Ureter (tissue), 1 donor: ENCODE measurements at regions not wholly inside any gene's neighbourhood (a gene's known extent, or its start where the extent isn't known, plus 50 kb on each side); places are given as distances from the start of the nearest gene placed in this dataset.
A peak's percentile ranks its signal among the peaks of the same experiment; 100 is the strongest.

ENCODE experiments used
- DNase-seq: peaks from one replicate; pipeline ENCODE4 v3.0.0-alpha.2; 2020; ENCODE audit warnings: low spot score
- donor health status: DM: yes; HTN: yes; CAD: no.

- DNase-seq, result no peak
These were observed 215.0 kb upstream of the ZFHX3 start for GRCh38 chr16:73262931-73263330.

GRCh38 chr16:73255031-73255430 lies 207.1 kb upstream of the ZFHX3 start:
- DNase-seq, result no peak

- no peak for DNase-seq
These were observed 206.1 kb upstream of the ZFHX3 start for GRCh38 chr16:73253922-73254480.

- no peak for DNase-seq
These were observed 204.5 kb upstream of the ZFHX3 start for GRCh38 chr16:73252446-73252845.

- no peak for DNase-seq
These were observed 203.7 kb upstream of the ZFHX3 start for GRCh38 chr16:73251608-73252007.

GRCh38 chr16:73248316-73248715 lies 200.4 kb upstream of the ZFHX3 start:
- DNase-seq, result no peak

- no peak for DNase-seq
These were observed 193.0 kb upstream of the ZFHX3 start for GRCh38 chr16:73240920-73241319.

GRCh38 chr16:73237601-73238000 lies 189.7 kb upstream of the ZFHX3 start:
- DNase-seq, result no peak

GRCh38 chr16:73234496-73234895 lies 186.6 kb upstream of the ZFHX3 start:
- DNase-seq, result no peak

GRCh38 chr16:73233846-73234424 lies 186.0 kb upstream of the ZFHX3 start:
- no peak for DNase-seq

GRCh38 chr16:73233329-73233765 lies 185.4 kb upstream of the ZFHX3 start:
- DNase-seq, result no peak

- peak; percentile 45 for DNase-seq
These were observed 184.8 kb upstream of the ZFHX3 start for GRCh38 chr16:73232555-73233328.

GRCh38 chr16:73231944-73232554 lies 184.1 kb upstream of the ZFHX3 start:
- no peak for DNase-seq

GRCh38 chr16:73231379-73231778 lies 183.5 kb upstream of the ZFHX3 start:
- DNase-seq, result no peak

- DNase-seq, result no peak
These were observed 182.7 kb upstream of the ZFHX3 start for GRCh38 chr16:73230651-73231050.

GRCh38 chr16:73228649-73229048 lies 180.7 kb upstream of the ZFHX3 start:
- DNase-seq, result no peak

GRCh38 chr16:73226675-73227074 lies 178.7 kb upstream of the ZFHX3 start:
- DNase-seq, result no peak

- DNase-seq, result no peak
These were observed 178.1 kb upstream of the ZFHX3 start for GRCh38 chr16:73225983-73226382.

GRCh38 chr16:73220836-73221235 lies 172.9 kb upstream of the ZFHX3 start:
- DNase-seq, result no peak

GRCh38 chr16:73219176-73219575 lies 171.2 kb upstream of the ZFHX3 start:
- no peak for DNase-seq

GRCh38 chr16:73217654-73218053 lies 169.7 kb upstream of the ZFHX3 start:
- DNase-seq, result no peak

GRCh38 chr16:73216932-73217331 lies 169.0 kb upstream of the ZFHX3 start:
- no peak for DNase-seq
